Astrocyte (in vitro differentiated cells and primary cell): ENCODE measurements at regions not wholly inside any gene's neighbourhood (a gene's known extent, or its start where the extent isn't known, plus 50 kb on each side); places are given as distances from the start of the nearest gene placed in this dataset.

ENCODE experiments used
- DNase-seq: peaks from one replicate; pipeline ENCODE4 v3.0.0-alpha.2; 2010; ENCODE audit warnings: low read depth
- FAIRE-seq: peaks from 2 replicates; lab custom pipeline; 2011; peaks lifted over from hg19 to GRCh38; lab: Jason Lieb, UNC
- H2AFZ ChIP-seq: 2 replicates; pipeline ENCODE4 v1.6.0; 2012; ENCODE audit warnings: low read depth, low read length, inconsistent platforms
- H3K27ac ChIP-seq: 2 replicates; pipeline ENCODE4 v1.5.1; 2011; ENCODE audit warnings: low read depth, low read length, inconsistent platforms
- H3K27me3 ChIP-seq: 2 replicates; pipeline ENCODE4 v1.6.0; 2011; ENCODE audit warnings: low read length, inconsistent platforms; ENCODE audit not compliant: insufficient read depth
- H3K36me3 ChIP-seq: 2 replicates; pipeline ENCODE4 v1.5.1; 2011; ENCODE audit warnings: low read length, inconsistent platforms; ENCODE audit not compliant: insufficient read depth
- H3K4me1 ChIP-seq: 2 replicates; pipeline ENCODE4 v1.5.1; 2011; ENCODE audit warnings: low read length, inconsistent platforms; ENCODE audit not compliant: insufficient read depth
- H3K4me2 ChIP-seq: 2 replicates; pipeline ENCODE4 v1.6.0; 2012; ENCODE audit warnings: low read length, inconsistent platforms
- H3K4me3 ChIP-seq: 2 replicates; pipeline ENCODE4 v1.5.1; 2011; ENCODE audit warnings: low read depth, mild to moderate bottlenecking, low read length, inconsistent platforms; ENCODE audit not compliant: insufficient read depth
- H3K79me2 ChIP-seq: 2 replicates; pipeline ENCODE4 v1.6.0; 2012; ENCODE audit warnings: mild to moderate bottlenecking, low read length, inconsistent platforms; ENCODE audit not compliant: insufficient read depth
- H3K9ac ChIP-seq: 2 replicates; pipeline ENCODE4 v1.6.0; 2012; ENCODE audit warnings: mild to moderate bottlenecking, low read length, inconsistent platforms
- H3K9me3 ChIP-seq: 2 replicates; pipeline ENCODE4 v1.5.1; 2012; ENCODE audit warnings: low read depth, mild to moderate bottlenecking, low read length, inconsistent platforms; ENCODE audit not compliant: insufficient read depth
- H4K20me1 ChIP-seq: 2 replicates; pipeline ENCODE4 v1.6.0; 2012; ENCODE audit warnings: low read length, inconsistent platforms; ENCODE audit not compliant: insufficient read depth
- H3K27ac Mint-ChIP-seq: one replicate; pipeline ENCODE4 v1.8.0; 2021; ENCODE audit warnings: mild to moderate bottlenecking, mixed read lengths; ENCODE audit not compliant: unreplicated experiment
- H3K27me3 Mint-ChIP-seq: one replicate; pipeline ENCODE4 v1.8.0; 2021; ENCODE audit warnings: low read depth, mixed read lengths; ENCODE audit not compliant: unreplicated experiment
- H3K36me3 Mint-ChIP-seq: one replicate; pipeline ENCODE4 v1.8.0; 2021; ENCODE audit warnings: low read depth, mixed read lengths; ENCODE audit not compliant: unreplicated experiment
- H3K4me1 Mint-ChIP-seq: one replicate; pipeline ENCODE4 v1.8.0; 2021; ENCODE audit warnings: low read depth, mixed read lengths; ENCODE audit not compliant: unreplicated experiment
- H3K4me3 Mint-ChIP-seq: one replicate; pipeline ENCODE4 v1.8.0; 2021; ENCODE audit warnings: mild to moderate bottlenecking, moderate library complexity, mixed read lengths; ENCODE audit not compliant: unreplicated experiment
- H3K9me3 Mint-ChIP-seq: one replicate; pipeline ENCODE4 v1.8.0; 2021; ENCODE audit warnings: mild to moderate bottlenecking, mixed read lengths; ENCODE audit not compliant: unreplicated experiment
- CTCF ChIP-seq: IDR thresholded peaks from 2 replicates; pipeline ENCODE4 v1.5.1; 2011; ENCODE audit warnings: low read depth, mild to moderate bottlenecking, inconsistent platforms, low read length, moderate library complexity; ENCODE audit not compliant: insufficient read depth
- EZH2 ChIP-seq: IDR thresholded peaks from 2 replicates; pipeline ENCODE4 v1.6.1; 2012; ENCODE audit warnings: mild to moderate bottlenecking, low read length, inconsistent platforms; ENCODE audit not compliant: insufficient read depth

GRCh38 chr3:111307676-111308075, 234.3 kb upstream of the CD96 start:
- Histone ChIP-seq H3K27me3 (peaks cover 4% of the 10 kb centered on the region), H3K9ac (no peak overlapping the region), H3K4me3 (no peak overlapping the region), H3K4me2 (no peak overlapping the region), H3K9me3 (no peaks in the 10 kb centered on the region), H3K27ac (no peak overlapping the region), H3K36me3 (no peaks in the 10 kb centered on the region), H4K20me1 (no peaks in the 10 kb centered on the region), H3K4me1 (peaks cover 9% of the 10 kb centered on the region), H3K79me2 (no peaks in the 10 kb centered on the region), H2AFZ (no peak overlapping the region)
- no peak for DNase-seq
- Mint-ChIP-seq H3K4me3 (no peak overlapping the region), H3K4me1 (peaks cover 33% of the 10 kb centered on the region), H3K36me3 (no peaks in the 10 kb centered on the region), H3K27me3 (no peaks in the 10 kb centered on the region), H3K27ac (no peak overlapping the region), H3K9me3 (peaks cover 2% of the 10 kb centered on the region)
- no peak for FAIRE-seq
- TF ChIP-seq EZH2 (no peak), CTCF (no peak)

GRCh38 chr3:111311126-111311525, 230.9 kb upstream of the CD96 start:
- no peaks in the 10 kb centered on the region for H3K9me3 ChIP-seq
- no peaks in the 10 kb centered on the region for H3K79me2 ChIP-seq
- peaks cover 19% of the 10 kb centered on the region for H3K4me1 ChIP-seq
- Mint-ChIP-seq H3K27me3 (no peaks in the 10 kb centered on the region), H3K4me3 (no peak overlapping the region), H3K27ac (peak overlapping the region; percentile 79), H3K36me3 (no peaks in the 10 kb centered on the region), H3K4me1 (peaks cover 17% of the 10 kb centered on the region), H3K9me3 (no peaks in the 10 kb centered on the region)
- DNase-seq: no peak
- no peak overlapping the region for H3K27ac ChIP-seq
- H3K36me3 ChIP-seq: no peaks in the 10 kb centered on the region
- H2AFZ ChIP-seq: no peak overlapping the region
- no peak overlapping the region for H3K4me2 ChIP-seq
- H3K9ac ChIP-seq: no peak overlapping the region
- TF ChIP-seq EZH2 (no peak), CTCF (no peak)
- no peaks in the 10 kb centered on the region for H4K20me1 ChIP-seq
- no peak overlapping the region for H3K4me3 ChIP-seq
- H3K27me3 ChIP-seq: peaks cover 4% of the 10 kb centered on the region
- FAIRE-seq: no peak

DNA sequence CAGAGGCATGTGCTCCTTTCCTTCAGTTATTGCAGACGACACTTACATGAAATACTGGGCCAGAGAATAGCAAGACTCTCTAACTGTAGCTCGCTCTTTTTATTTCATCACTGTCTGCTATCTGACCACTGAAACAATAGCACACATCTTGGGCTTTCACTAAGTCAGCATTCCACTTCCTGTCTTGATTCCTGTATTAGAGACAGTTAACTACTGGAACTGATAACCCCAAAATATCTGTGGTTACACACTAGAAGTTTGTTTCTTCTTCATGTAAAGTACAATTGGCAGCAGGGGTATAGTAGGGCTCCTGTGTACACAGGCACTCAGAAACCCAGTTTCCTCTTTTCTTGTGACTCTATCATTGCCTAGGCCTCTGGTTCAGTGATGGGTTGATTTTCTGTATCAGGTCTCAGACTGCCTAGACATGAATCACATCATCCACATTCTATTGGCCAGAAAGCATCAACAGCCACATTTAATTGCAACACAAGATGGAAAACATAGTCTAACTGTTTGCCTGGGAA, 230.2 kb upstream of the CD96 start:
- Histone ChIP-seq H3K9ac (no peak overlapping the region), H3K4me1 (peaks cover 19% of the 10 kb centered on the region), H3K4me2 (no peak overlapping the region), H3K4me3 (no peak overlapping the region), H3K79me2 (no peaks in the 10 kb centered on the region), H3K36me3 (no peaks in the 10 kb centered on the region), H4K20me1 (no peaks in the 10 kb centered on the region), H3K9me3 (no peaks in the 10 kb centered on the region), H3K27me3 (peaks cover 4% of the 10 kb centered on the region), H2AFZ (no peak overlapping the region), H3K27ac (no peak overlapping the region)
- FAIRE-seq: peak; percentile 58
- Mint-ChIP-seq H3K27me3 (no peaks in the 10 kb centered on the region), H3K36me3 (no peaks in the 10 kb centered on the region), H3K27ac (peak overlapping the region; percentile 68), H3K9me3 (no peaks in the 10 kb centered on the region), H3K4me3 (peak overlapping the region; percentile 4), H3K4me1 (peaks cover 17% of the 10 kb centered on the region)
- DNase-seq: peak; percentile 80
- TF ChIP-seq EZH2 (no peak), CTCF (no peak)
